Endothelial cell of umbilical vein (primary cell): ENCODE measurements at regions not wholly inside any gene's neighbourhood (a gene's known extent, or its start where the extent isn't known, plus 50 kb on each side); places are given as distances from the start of the nearest gene placed in this dataset.

ENCODE experiments used
- BruUV-seq: library from RNA; stranded (reverse); fragments of 400-500 nt; replicated peaks from 2 replicates; lab custom pipeline; 2021; lab: Mats Ljungman, UMichigan
- CTCF ChIA-PET: fragments of 300-600, 350-600 bp; sonication (Branson Sonifier 250); formaldehyde crosslinking; loops from one replicate; lab custom pipeline; 2021; ENCODE audit warnings: antibody characterized with exemption, inconsistent platforms; lab: Charles Lee
- POLR2A ChIA-PET: fragments of 300-600, 350-600 bp; sonication (Branson Sonifier 250); formaldehyde crosslinking; loops from one replicate; lab custom pipeline; 2021; ENCODE audit warnings: antibody characterized with exemption, inconsistent platforms; lab: Charles Lee
- DNase-seq: peaks from one replicate; pipeline ENCODE4 v3.0.0-alpha.2; 2011; ENCODE audit warnings: low read depth, low spot score
- FAIRE-seq: peaks from 2 replicates; lab custom pipeline; 2011; peaks lifted over from hg19 to GRCh38; lab: Jason Lieb, UNC
- H2AFZ ChIP-seq: 2 replicates; pipeline ENCODE4 v1.6.0; 2012; ENCODE audit warnings: low read depth, low read length, control low read depth, inconsistent platforms
- H3K27ac ChIP-seq: 2 replicates; pipeline ENCODE4 v1.5.1; 2011; ENCODE audit warnings: low read depth, mild to moderate bottlenecking, control low read depth, low read length, moderate library complexity; ENCODE audit not compliant: insufficient read depth
- H3K27me3 ChIP-seq, 2 experiments: 2 replicates each; pipeline versions ENCODE4 v1.6.0 to v1.6.1; 2011; ENCODE audit warnings: low read length in 2 of 2, mixed read lengths in 1 of 2; ENCODE audit not compliant: control insufficient read depth in 2 of 2, insufficient read depth in 2 of 2
- H3K36me3 ChIP-seq, 2 experiments: 2 replicates in 1 of 2; 3 replicates in 1 of 2; pipeline ENCODE4 v1.5.1; 2011; ENCODE audit warnings: low read length in 2 of 2, mild to moderate bottlenecking in 1 of 2, moderate library complexity in 1 of 2; ENCODE audit not compliant: control insufficient read depth in 2 of 2, insufficient read depth in 2 of 2; ENCODE audit errors: extremely low read depth in 1 of 2
- H3K4me1 ChIP-seq: 3 replicates; pipeline ENCODE4 v1.5.1; 2011; ENCODE audit warnings: mild to moderate bottlenecking, low read length; ENCODE audit not compliant: control insufficient read depth, insufficient read depth; ENCODE audit errors: extremely low read depth
- H3K4me2 ChIP-seq: 2 replicates; pipeline ENCODE4 v1.6.1; 2011; ENCODE audit warnings: low read length, control low read depth, mixed read lengths; ENCODE audit not compliant: insufficient read depth
- H3K4me3 ChIP-seq, 3 experiments: fragments of 200-600 bp in 1 of 3; sonication (generic), shearing (Covaris generic) in 1 of 3; replicated peaks in 1 of 3; 2 replicates each; pipeline ENCODE4 v1.5.1; 2011 to 2016; ENCODE audit warnings: control low read depth in 3 of 3, low read length in 3 of 3, mild to moderate bottlenecking in 2 of 3, inconsistent platforms in 1 of 3, low read depth in 1 of 3, moderate library complexity in 1 of 3; ENCODE audit not compliant: insufficient read depth in 1 of 3
- H3K79me2 ChIP-seq: 2 replicates; pipeline ENCODE4 v1.6.0; 2012; ENCODE audit warnings: low read length, inconsistent platforms; ENCODE audit not compliant: control insufficient read depth, insufficient read depth
- H3K9ac ChIP-seq: replicated peaks from 2 replicates; pipeline ENCODE3; 2011; ENCODE audit warnings: low read length, control low read depth; ENCODE audit not compliant: insufficient read depth; ENCODE audit errors: extremely low read depth
- H3K9me1 ChIP-seq: replicated peaks from 3 replicates; pipeline ENCODE4 v1.6.0; 2011; ENCODE audit warnings: mild to moderate bottlenecking, low read length; ENCODE audit not compliant: control insufficient read depth, insufficient read depth; ENCODE audit errors: extremely low read depth
- H3K9me3 ChIP-seq: replicated peaks from 2 replicates; pipeline ENCODE4 v1.5.1; 2012; ENCODE audit warnings: low read length, inconsistent platforms; ENCODE audit not compliant: control insufficient read depth, insufficient read depth
- H4K20me1 ChIP-seq: replicated peaks from 2 replicates; pipeline ENCODE3; 2011; ENCODE audit warnings: mild to moderate bottlenecking, low read length; ENCODE audit not compliant: control insufficient read depth, insufficient read depth; ENCODE audit errors: extremely low read depth
- EZH2 ChIP-seq: IDR thresholded peaks from 2 replicates; pipeline ENCODE4 v1.6.1; 2012; ENCODE audit warnings: borderline replicate concordance, low read depth, mild to moderate bottlenecking, moderate library complexity, low read length, inconsistent platforms; ENCODE audit not compliant: severe bottlenecking
- FOS ChIP-seq: IDR thresholded peaks from 2 replicates; pipeline ENCODE4 v1.6.1; 2011; ENCODE audit warnings: mild to moderate bottlenecking, low read length, moderate library complexity, borderline replicate concordance; ENCODE audit not compliant: insufficient read depth
- GATA2 ChIP-seq: IDR thresholded peaks from 2 replicates; pipeline ENCODE4 v1.7.0; 2011; ENCODE audit warnings: low read depth, mild to moderate bottlenecking, moderate library complexity, mixed read lengths, low read length; ENCODE audit not compliant: insufficient read length, insufficient read depth
- JUN ChIP-seq: IDR thresholded peaks from 2 replicates; pipeline ENCODE4 v1.6.1; 2011; ENCODE audit warnings: borderline replicate concordance, low read depth; ENCODE audit not compliant: insufficient read length, insufficient read depth
- MYC ChIP-seq: IDR thresholded peaks from one replicate; pipeline ENCODE4 v1.6.1; 2011; ENCODE audit warnings: mild to moderate bottlenecking, low read depth, low read length
- POLR2A ChIP-seq: IDR thresholded peaks from 2 replicates; pipeline ENCODE4 v1.6.1; 2012; ENCODE audit warnings: low read depth, mild to moderate bottlenecking, control low read depth, low read length
- POLR2AphosphoS5 ChIP-seq: IDR thresholded peaks from 2 replicates; pipeline ENCODE4 v1.6.1; 2012; ENCODE audit warnings: low read depth, mild to moderate bottlenecking, control low read depth, low read length, moderate library complexity; ENCODE audit not compliant: insufficient read depth
- dilution Hi-C: fragments of 300-500 bp; cut with MboI; formaldehyde crosslinking; loops from one replicate; pipeline ENCODE4 v1.15.0; 2019; ENCODE audit warnings: low sequenced_read_pairs; ENCODE audit not compliant: extremely low pct_ligation_motif_present
- intact Hi-C: fragments of 100-400 bp; cut with micrococcal nuclease; formaldehyde crosslinking; loops from one replicate; pipeline ENCODE4 v1.10.0; 2022
- TF ChIP-seq, protein P1 (sequence below), 2 donors: IDR thresholded peaks; 1 replicate in 1 of 2; 2 replicates in 1 of 2; pipeline ENCODE4 v1.5.1; 2011; ENCODE audit warnings: low read length in 2 of 2, mild to moderate bottlenecking in 2 of 2, moderate library complexity in 2 of 2, control low read depth in 1 of 2, inconsistent platforms in 1 of 2, low read depth in 1 of 2; ENCODE audit not compliant: insufficient read depth in 1 of 2; ENCODE audit errors: extremely low read depth in 1 of 2
- TF ChIP-seq, protein P2 (sequence below): IDR thresholded peaks from 2 replicates; pipeline ENCODE4 v1.6.1; 2011; ENCODE audit not compliant: insufficient read depth, insufficient read length

DNA sequence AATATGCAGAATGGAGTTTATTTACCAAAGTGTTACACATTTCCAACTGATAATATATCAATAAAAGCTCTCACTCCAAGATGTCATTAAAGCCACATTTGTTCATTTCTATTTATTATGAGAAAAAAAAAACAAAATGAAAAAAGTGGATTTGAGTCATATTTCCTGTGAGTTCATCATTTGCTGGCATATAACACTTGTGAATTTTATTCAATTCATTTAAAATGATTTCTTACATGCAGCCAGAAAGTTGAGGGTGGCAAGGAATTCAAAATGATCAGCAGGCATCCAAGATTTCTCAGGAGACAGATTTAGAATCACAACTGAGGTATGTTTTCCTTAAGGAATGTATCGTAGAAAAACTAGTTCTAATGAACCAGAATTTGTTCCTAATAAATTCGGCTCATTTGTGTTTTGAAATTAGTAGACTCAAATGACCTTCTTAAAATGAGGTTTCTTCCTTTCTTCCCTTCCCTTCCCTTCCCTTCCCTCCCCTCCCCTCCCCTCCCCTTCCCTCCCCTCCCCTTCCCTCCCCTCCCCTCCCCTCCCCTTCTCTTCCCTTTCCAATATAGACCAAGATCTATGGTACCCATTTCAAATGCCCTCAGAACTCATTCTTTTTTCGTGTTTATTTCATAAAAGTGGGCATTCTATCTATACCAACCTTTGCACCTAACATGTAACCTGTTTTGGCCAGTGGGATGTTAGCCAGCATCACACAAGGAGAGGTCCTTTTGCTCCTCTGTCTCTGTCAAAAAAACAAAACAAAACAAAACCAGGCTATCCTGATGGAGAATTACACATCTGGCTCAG is 357.9 kb upstream of the TSHZ2 start:
- no peak overlapping the region for H3K9ac ChIP-seq
- DNase-seq = peak; percentile 2
- H3K9me3 ChIP-seq = peaks cover 3% of the 10 kb centered on the region
- dilution Hi-C loops (no loop called here), intact Hi-C loops (no loop called here)
- no peaks in the 10 kb centered on the region for H3K9me1 ChIP-seq
- no peaks in the 10 kb centered on the region for H3K79me2 ChIP-seq
- H3K4me3 ChIP-seq = no peak overlapping the region
- POLR2A ChIA-PET = no interaction called here
- no peaks in the 10 kb centered on the region for H4K20me1 ChIP-seq
- H2AFZ ChIP-seq = no peak overlapping the region
- H3K36me3 ChIP-seq = no peaks in the 10 kb centered on the region
- H3K27ac ChIP-seq = no peak overlapping the region
- no peak for FAIRE-seq
- CTCF ChIA-PET = no interaction called here
- no peaks in the 10 kb centered on the region for H3K27me3 ChIP-seq
- TF ChIP-seq JUN (no peak), POLR2A (no peak), FOS (peak; percentile 59)
- TF ChIP-seq, protein P1, sequence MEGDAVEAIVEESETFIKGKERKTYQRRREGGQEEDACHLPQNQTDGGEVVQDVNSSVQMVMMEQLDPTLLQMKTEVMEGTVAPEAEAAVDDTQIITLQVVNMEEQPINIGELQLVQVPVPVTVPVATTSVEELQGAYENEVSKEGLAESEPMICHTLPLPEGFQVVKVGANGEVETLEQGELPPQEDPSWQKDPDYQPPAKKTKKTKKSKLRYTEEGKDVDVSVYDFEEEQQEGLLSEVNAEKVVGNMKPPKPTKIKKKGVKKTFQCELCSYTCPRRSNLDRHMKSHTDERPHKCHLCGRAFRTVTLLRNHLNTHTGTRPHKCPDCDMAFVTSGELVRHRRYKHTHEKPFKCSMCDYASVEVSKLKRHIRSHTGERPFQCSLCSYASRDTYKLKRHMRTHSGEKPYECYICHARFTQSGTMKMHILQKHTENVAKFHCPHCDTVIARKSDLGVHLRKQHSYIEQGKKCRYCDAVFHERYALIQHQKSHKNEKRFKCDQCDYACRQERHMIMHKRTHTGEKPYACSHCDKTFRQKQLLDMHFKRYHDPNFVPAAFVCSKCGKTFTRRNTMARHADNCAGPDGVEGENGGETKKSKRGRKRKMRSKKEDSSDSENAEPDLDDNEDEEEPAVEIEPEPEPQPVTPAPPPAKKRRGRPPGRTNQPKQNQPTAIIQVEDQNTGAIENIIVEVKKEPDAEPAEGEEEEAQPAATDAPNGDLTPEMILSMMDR (IDR thresholded peaks at IDR 0.05; ENCODE audit: extremely low read depth in 1 of 2, insufficient read depth in 1 of 2, low read depth in 1 of 2, low read length in 2 of 2) = no peak
- H3K4me1 ChIP-seq = peaks cover 6% of the 10 kb centered on the region
- no peak overlapping the region for H3K4me2 ChIP-seq
- BruUV-seq = no TSS peak

DNA sequence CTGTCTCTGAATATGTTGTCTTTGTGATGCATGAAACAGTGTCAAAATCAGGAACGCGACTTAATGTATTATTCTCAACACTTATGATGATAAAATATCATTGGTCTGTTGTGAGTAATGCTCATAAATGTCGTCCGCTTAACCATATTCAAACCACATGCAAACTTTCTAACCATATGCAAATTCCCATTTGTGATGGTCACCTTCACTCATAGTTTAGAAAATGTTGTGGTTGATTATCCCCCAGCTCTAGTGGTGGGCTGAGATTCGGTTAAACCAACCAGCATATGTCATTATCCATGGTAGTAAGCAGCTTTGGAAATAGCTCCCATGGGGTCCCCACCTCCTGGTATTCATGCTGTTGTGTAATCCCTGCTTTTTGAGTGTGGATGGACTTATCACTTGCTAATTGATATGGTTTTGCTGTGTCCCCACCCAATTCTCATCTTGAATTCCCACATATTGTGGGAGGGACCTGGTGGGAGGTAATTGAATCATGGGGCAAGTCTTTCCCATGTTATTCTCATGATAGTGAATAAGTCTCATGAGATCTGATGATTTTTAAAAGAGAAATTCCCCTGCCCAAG is 360.0 kb upstream of the TSHZ2 start:
- DNase-seq (no peak), FAIRE-seq (no peak)
- Histone ChIP-seq H3K9me3 (peaks cover 3% of the 10 kb centered on the region), H3K27ac (no peak overlapping the region), H3K79me2 (no peaks in the 10 kb centered on the region), H3K9ac (no peak overlapping the region), H2AFZ (no peak overlapping the region), H3K9me1 (no peaks in the 10 kb centered on the region), H3K4me1 (peaks cover 6% of the 10 kb centered on the region), H3K4me3 (no peak overlapping the region), H3K27me3 (no peaks in the 10 kb centered on the region), H4K20me1 (no peaks in the 10 kb centered on the region), H3K4me2 (no peak overlapping the region), H3K36me3 (no peaks in the 10 kb centered on the region)
- no TSS peak for BruUV-seq
- intact Hi-C loops (no loop called here), dilution Hi-C loops (no loop called here)
- TF ChIP-seq GATA2 = no peak
- no peak for TF ChIP-seq EZH2
- TF ChIP-seq JUN = no peak
- TF ChIP-seq, protein P2, sequence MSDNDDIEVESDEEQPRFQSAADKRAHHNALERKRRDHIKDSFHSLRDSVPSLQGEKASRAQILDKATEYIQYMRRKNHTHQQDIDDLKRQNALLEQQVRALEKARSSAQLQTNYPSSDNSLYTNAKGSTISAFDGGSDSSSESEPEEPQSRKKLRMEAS = no peak
- TF ChIP-seq POLR2A = no peak
- no peak for TF ChIP-seq MYC
- TF ChIP-seq, protein P1 (IDR thresholded peaks at IDR 0.05; ENCODE audit: extremely low read depth in 1 of 2, insufficient read depth in 1 of 2, low read depth in 1 of 2, low read length in 2 of 2) = no peak
- no peak for TF ChIP-seq FOS
- TF ChIP-seq POLR2AphosphoS5 = no peak
- CTCF ChIA-PET = no interaction called here
- POLR2A ChIA-PET = no interaction called here
